CD14-positive monocyte (primary cell): ENCODE measurements at regions not wholly inside any gene's neighbourhood (a gene's known extent, or its start where the extent isn't known, plus 50 kb on each side); places are given as distances from the start of the nearest gene placed in this dataset.

Experiments used
- DNase-seq, 3 donors: peaks; one replicate each; pipeline ENCODE4 v3.0.0-alpha.2; 2011 to 2022
- H2AFZ ChIP-seq: 2 replicates; pipeline ENCODE4 v1.6.0; 2012; ENCODE audit warnings: mild to moderate bottlenecking, low read depth, low read length, inconsistent platforms; ENCODE audit not compliant: insufficient read depth, poor library complexity, severe bottlenecking
- H3K27ac ChIP-seq, 2 donors: 1 replicate in 1 of 2; 2 replicates in 1 of 2; pipeline ENCODE4 v1.5.1; 2012 to 2013; ENCODE audit warnings: low read length in 2 of 2, control low read depth in 1 of 2, inconsistent platforms in 1 of 2, low read depth in 1 of 2, mild to moderate bottlenecking in 1 of 2
- H3K27me3 ChIP-seq, 2 donors: one replicate each; pipeline versions ENCODE4 v1.6.0 to v1.6.1; 2011 to 2013; ENCODE audit warnings: low read length in 2 of 2; ENCODE audit not compliant: control insufficient read depth in 2 of 2, insufficient read depth in 2 of 2
- H3K36me3 ChIP-seq, 2 donors: replicated peaks in 1 of 2; 1 replicate in 1 of 2; 2 replicates in 1 of 2; pipeline versions ENCODE4 v1.5.1 to v1.6.1; 2012 to 2013; ENCODE audit warnings: low read length in 2 of 2, control low read depth in 1 of 2, inconsistent platforms in 1 of 2, mild to moderate bottlenecking in 1 of 2; ENCODE audit not compliant: insufficient read depth in 2 of 2, control insufficient read depth in 1 of 2
- H3K4me1 ChIP-seq, 2 donors: 1 replicate in 1 of 2; 2 replicates in 1 of 2; pipeline versions ENCODE4 v1.5.1 to v1.6.1; 2012 to 2013; ENCODE audit warnings: low read length in 2 of 2, control low read depth in 1 of 2, inconsistent platforms in 1 of 2, mild to moderate bottlenecking in 1 of 2, moderate library complexity in 1 of 2; ENCODE audit not compliant: insufficient read depth in 2 of 2, control insufficient read depth in 1 of 2
- H3K4me2 ChIP-seq: replicated peaks from 2 replicates; pipeline ENCODE3; 2012; ENCODE audit warnings: low read length, moderate library complexity, mild to moderate bottlenecking; ENCODE audit not compliant: poor library complexity, severe bottlenecking; ENCODE audit errors: extremely low read depth
- H3K4me3 ChIP-seq, 3 experiments: fragments of 200-600 bp in 1 of 3; sonication (generic) in 1 of 3; replicated peaks in 1 of 3; 1 replicate in 2 of 3; 2 replicates in 1 of 3; pipeline ENCODE4 v1.5.1; 2011 to 2013; ENCODE audit warnings: low read length in 3 of 3, mild to moderate bottlenecking in 3 of 3, control low read depth in 2 of 3, low read depth in 2 of 3, inconsistent platforms in 1 of 3, moderate library complexity in 1 of 3
- H3K79me2 ChIP-seq: 2 replicates; pipeline ENCODE4 v1.6.0; 2012; ENCODE audit warnings: mild to moderate bottlenecking, control low read depth, inconsistent platforms, low read length, moderate library complexity; ENCODE audit not compliant: insufficient read depth
- H3K9ac ChIP-seq: 2 replicates; pipeline ENCODE4 v1.6.0; 2017; ENCODE audit warnings: low read length, mild to moderate bottlenecking; ENCODE audit not compliant: insufficient read depth, poor library complexity, severe bottlenecking
- H3K9me3 ChIP-seq, 2 donors: replicated peaks in 1 of 2; 1 replicate in 1 of 2; 2 replicates in 1 of 2; pipeline versions ENCODE4 v1.5.1 to v1.6.1; 2012 to 2013; ENCODE audit warnings: low read length in 2 of 2, control low read depth in 1 of 2; ENCODE audit not compliant: control insufficient read depth in 1 of 2, insufficient read depth in 1 of 2
- H4K20me1 ChIP-seq: 2 replicates; pipeline ENCODE4 v1.6.0; 2012; ENCODE audit warnings: mild to moderate bottlenecking, low read length, control low read depth, moderate library complexity; ENCODE audit not compliant: insufficient read depth
- H3K27ac Mint-ChIP-seq, 7 donors: one replicate each; pipeline ENCODE4 v1.8.0; 2020; ENCODE audit warnings: mild to moderate bottlenecking in 7 of 7, mixed read lengths in 7 of 7, moderate library complexity in 6 of 7, inconsistent platforms in 2 of 7
- H3K27me3 Mint-ChIP-seq, 3 donors: one replicate each; pipeline ENCODE4 v1.8.0; 2021 to 2022; ENCODE audit warnings: low read depth in 3 of 3, mild to moderate bottlenecking in 3 of 3, mixed read lengths in 3 of 3, moderate library complexity in 3 of 3, inconsistent platforms in 1 of 3
- H3K36me3 Mint-ChIP-seq, 2 donors: one replicate each; pipeline ENCODE4 v1.8.0; 2020; ENCODE audit warnings: mixed read lengths in 2 of 2, inconsistent platforms in 1 of 2, mild to moderate bottlenecking in 1 of 2
- H3K4me1 Mint-ChIP-seq: one replicate; pipeline ENCODE4 v1.8.0; 2020; ENCODE audit warnings: mild to moderate bottlenecking, mixed read lengths
- H3K4me3 Mint-ChIP-seq, 2 donors: one replicate each; pipeline ENCODE4 v1.8.0; 2020; ENCODE audit warnings: mild to moderate bottlenecking in 2 of 2, mixed read lengths in 2 of 2, moderate library complexity in 1 of 2
- H3K9me3 Mint-ChIP-seq, 7 donors: one replicate each; pipeline ENCODE4 v1.8.0; 2020 to 2022; ENCODE audit warnings: mixed read lengths in 7 of 7, mild to moderate bottlenecking in 6 of 7, moderate library complexity in 6 of 7, inconsistent platforms in 2 of 7
- CTCF ChIP-seq: fragments of 200-600 bp; IDR thresholded peaks from one replicate; pipeline ENCODE4 v1.8.0; 2022; ENCODE audit warnings: antibody characterized with exemption, mild to moderate bottlenecking
- WGBS: methylation state at CpG from one replicate; pipeline ENCODE4 v1.1.5; 2013; ENCODE audit warnings: missing lambda C conversion rate; ENCODE audit not compliant: insufficient coverage; 5-methylcytosine and 5-hydroxymethylcytosine counted together
- intact Hi-C, 2 donors: fragments of 100-400 bp; cut with micrococcal nuclease; formaldehyde crosslinking; loops; one replicate each; pipeline versions ENCODE4 v1.15.0 to v1.15.1; 2023

GRCh38 chr10:10870523-10871241, 147.0 kb upstream of the CELF2 start:
- Histone ChIP-seq H3K4me3 (no peak overlapping the region), H3K79me2 (no peaks in the 10 kb centered on the region), H3K27me3 (peaks cover 0 to 10% of the 10 kb centered on the region in 2 donors), H3K27ac (no peak overlapping the region), H2AFZ (no peak overlapping the region), H3K4me2 (no peak overlapping the region), H3K9ac (no peak overlapping the region), H3K36me3 (no peaks in the 10 kb centered on the region), H4K20me1 (no peaks in the 10 kb centered on the region), H3K4me1 (no peaks in the 10 kb centered on the region), H3K9me3 (no peaks in the 10 kb centered on the region)
- TF ChIP-seq CTCF = no peak
- 85% methylated on average over 15 of the region's 16 CpGs for WGBS
- Mint-ChIP-seq H3K27me3 (peaks cover 2 to 10% (median 8%) of the 10 kb centered on the region in 3 donors), H3K27ac (peak overlapping the region in 1 of 7 donors; percentile 38), H3K36me3 (no peaks in the 10 kb centered on the region), H3K4me3 (no peak overlapping the region), H3K4me1 (peaks cover 3% of the 10 kb centered on the region), H3K9me3 (peaks cover 0 to 8% (median 0%) of the 10 kb centered on the region in 7 donors)
- intact Hi-C loops = no loop called here
- DNase-seq = no peak

- H3K9ac ChIP-seq = no peak overlapping the region
- H3K4me1 Mint-ChIP-seq = peaks cover 3% of the 10 kb centered on the region
- H3K4me2 ChIP-seq = no peak overlapping the region
- H3K9me3 ChIP-seq = no peaks in the 10 kb centered on the region
- no peaks in the 10 kb centered on the region for H3K79me2 ChIP-seq
- H3K9me3 Mint-ChIP-seq = peaks cover 0 to 8% (median 0%) of the 10 kb centered on the region in 7 donors
- H3K4me3 Mint-ChIP-seq = no peak overlapping the region
- no peaks in the 10 kb centered on the region for H4K20me1 ChIP-seq
- WGBS = 95% methylated on average over 6 of the region's 7 CpGs
- H3K36me3 Mint-ChIP-seq = no peaks in the 10 kb centered on the region
- no peak overlapping the region for H3K4me3 ChIP-seq
- H3K27ac ChIP-seq = no peak overlapping the region
- no peak for TF ChIP-seq CTCF
- H3K27me3 ChIP-seq = peaks cover 0 to 10% of the 10 kb centered on the region in 2 donors
- intact Hi-C loops = no loop called here
- DNase-seq = no peak
- H3K36me3 ChIP-seq = no peaks in the 10 kb centered on the region
- H2AFZ ChIP-seq = no peak overlapping the region
- H3K27me3 Mint-ChIP-seq = peaks cover 2 to 10% (median 8%) of the 10 kb centered on the region in 3 donors
- H3K27ac Mint-ChIP-seq = no peak overlapping the region
- no peaks in the 10 kb centered on the region for H3K4me1 ChIP-seq
Observed at GRCh38 chr10:10871352-10871751, 146.3 kb upstream of the CELF2 start.
